Heart left ventricle (tissue), 16 donors: ENCODE measurements at regions not wholly inside any gene's neighbourhood (a gene's known extent, or its start where the extent isn't known, plus 50 kb on each side); places are given as distances from the start of the nearest gene placed in this dataset.

Experiments used
- ATAC-seq, 4 donors: fragments of 200-7000 bp; cut with Tn5 transposase; one replicate each; pipeline ENCODE4 v1.9.1; 2020 to 2022; ENCODE audit warnings: moderate library complexity in 4 of 4, mild to moderate bottlenecking in 3 of 4, moderate number of reproducible peaks in 1 of 4
- DNase-seq, 5 donors: peaks; one replicate each; pipeline ENCODE4 v3.0.0-alpha.2; 2020
- H3K27ac ChIP-seq, 12 donors: fragments of 200-600 bp; sonication (generic) in 4 of 12; one replicate each; pipeline versions ENCODE4 v1.5.0 to v1.8.0; 2016 to 2022; ENCODE audit warnings: mild to moderate bottlenecking in 2 of 12
- H3K27me3 ChIP-seq, 9 donors: fragments of 200-600 bp; sonication (generic) in 2 of 9; one replicate each; pipeline versions ENCODE4 v1.5.1 to v1.8.0; 2016 to 2022; ENCODE audit warnings: mild to moderate bottlenecking in 3 of 9
- H3K36me3 ChIP-seq, 9 donors: fragments of 200-600 bp; sonication (generic) in 2 of 9; one replicate each; pipeline versions ENCODE4 v1.5.0 to v1.8.0; 2018 to 2022; ENCODE audit warnings: mild to moderate bottlenecking in 2 of 9
- H3K4me1 ChIP-seq, 12 donors: fragments of 200-600 bp; sonication (generic) in 4 of 12; one replicate each; pipeline versions ENCODE4 v1.5.0 to v1.8.0; 2016 to 2022; ENCODE audit warnings: mild to moderate bottlenecking in 3 of 12
- H3K4me3 ChIP-seq, 12 donors: fragments of 200-600 bp; sonication (generic) in 4 of 12; one replicate each; pipeline versions ENCODE4 v1.5.0 to v1.8.0; 2017 to 2022; ENCODE audit warnings: mild to moderate bottlenecking in 9 of 12, moderate library complexity in 4 of 12
- H3K9me3 ChIP-seq, 12 donors: fragments of 200-600 bp; sonication (generic) in 4 of 12; one replicate each; pipeline versions ENCODE4 v1.5.0 to v1.8.0; 2016 to 2022; ENCODE audit warnings: mild to moderate bottlenecking in 1 of 12
- POLR2A ChIP-seq, 2 donors: fragments of 450-650 bp; IDR thresholded peaks; one replicate each; pipeline ENCODE4 v1.6.1; 2017; ENCODE audit warnings: antibody characterized with exemption in 2 of 2, mild to moderate bottlenecking in 2 of 2, moderate library complexity in 2 of 2
- WGBS, 4 donors: extraction: QIAGEN DNeasy Blood & Tissue Kit in 2 of 4; methylation state at CpG; one replicate each; pipeline versions ENCODE4 v1.1.5 to v1.1.7; 2013 to 2018; 5-methylcytosine and 5-hydroxymethylcytosine counted together
- intact Hi-C, 10 donors: fragments of 100-400 bp; cut with DNase I; formaldehyde crosslinking; loops; one replicate each; pipeline versions ENCODE4 v1.11.1 to v1.14.2; 2022
- TF ChIP-seq, protein P1 (sequence below), 12 donors: fragments of 200-600 bp; sonication (generic) in 4 of 12; IDR thresholded peaks; one replicate each; pipeline versions ENCODE4 v1.5.0 to v1.8.0; 2018 to 2022; ENCODE audit warnings: antibody characterized with exemption in 12 of 12, mild to moderate bottlenecking in 5 of 12
- donor health status: ischemic (EF 13 %, LVEDD 7.1; RV severe dilation, severe dysfunction).
- donor health status: healthy with polysubstance abuse.
- donor health status: DM: no; HTN: yes; CAD: no.
- donor health status: DM: no; HTN: no; CAD: no.
- donor health status: ischemic (EF 25% LVEDD 6.9; RV normal size, moderate dysfunction).
- donor health status: ischemic (EF 25% LVEDD 5.7; RV mildly dilated, moderate dysfunction).
- donor health status: healthy.
- donor health status: DM: yes; HTN: yes; CAD: no.
- donor health status: ischemic (EF 35%, LVEDD 5.7; RV mildly dilated, moderate dysfunction).
- donor health status: nonischemic (EF 11% LVEDD 7.7; RV severe dilation, severe dysfunction).
- donor health status: DM: yes; HTN: yes; CAD: no.
- donor health status: PGD.
- donor health status: ischemic (EF 29% LVEDD 5.4; RV normal size, mild dysfunction).
- donor health status: nonischemic (EF 23%, LVEDD 6.1; RV moderate dilation, normal function).

DNA sequence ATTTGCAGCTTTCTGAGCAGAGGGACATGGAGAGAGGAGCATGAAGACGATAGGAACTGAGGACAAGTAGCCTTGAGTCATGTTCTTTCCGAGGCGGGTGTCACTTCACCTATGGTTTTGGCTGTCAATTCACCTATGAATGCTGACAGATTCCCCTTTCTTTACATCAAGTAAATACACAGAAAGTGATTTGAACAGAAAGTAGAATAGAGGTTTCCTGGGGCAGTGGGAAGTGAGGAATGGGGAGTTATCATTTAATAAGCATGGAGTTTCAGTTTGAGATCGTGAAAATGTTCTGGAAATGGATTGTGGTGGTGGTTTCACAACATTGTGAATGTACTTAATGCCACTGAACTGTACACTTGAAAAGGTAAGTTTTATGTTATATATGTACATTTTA lies 138.4 kb upstream of the MDFIC start:
- Histone ChIP-seq H3K4me3 (no peak overlapping the region), H3K27ac (no peak overlapping the region), H3K36me3 (no peaks in the 10 kb centered on the region), H3K9me3 (no peaks in the 10 kb centered on the region), H3K27me3 (no peaks in the 10 kb centered on the region), H3K4me1 (no peaks in the 10 kb centered on the region)
- TF ChIP-seq, protein P1, sequence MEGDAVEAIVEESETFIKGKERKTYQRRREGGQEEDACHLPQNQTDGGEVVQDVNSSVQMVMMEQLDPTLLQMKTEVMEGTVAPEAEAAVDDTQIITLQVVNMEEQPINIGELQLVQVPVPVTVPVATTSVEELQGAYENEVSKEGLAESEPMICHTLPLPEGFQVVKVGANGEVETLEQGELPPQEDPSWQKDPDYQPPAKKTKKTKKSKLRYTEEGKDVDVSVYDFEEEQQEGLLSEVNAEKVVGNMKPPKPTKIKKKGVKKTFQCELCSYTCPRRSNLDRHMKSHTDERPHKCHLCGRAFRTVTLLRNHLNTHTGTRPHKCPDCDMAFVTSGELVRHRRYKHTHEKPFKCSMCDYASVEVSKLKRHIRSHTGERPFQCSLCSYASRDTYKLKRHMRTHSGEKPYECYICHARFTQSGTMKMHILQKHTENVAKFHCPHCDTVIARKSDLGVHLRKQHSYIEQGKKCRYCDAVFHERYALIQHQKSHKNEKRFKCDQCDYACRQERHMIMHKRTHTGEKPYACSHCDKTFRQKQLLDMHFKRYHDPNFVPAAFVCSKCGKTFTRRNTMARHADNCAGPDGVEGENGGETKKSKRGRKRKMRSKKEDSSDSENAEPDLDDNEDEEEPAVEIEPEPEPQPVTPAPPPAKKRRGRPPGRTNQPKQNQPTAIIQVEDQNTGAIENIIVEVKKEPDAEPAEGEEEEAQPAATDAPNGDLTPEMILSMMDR (IDR thresholded peaks at IDR 0.05): no peak
- TF ChIP-seq POLR2A (IDR thresholded peaks at IDR 0.05): no peak
- no peak for DNase-seq
- ATAC-seq: no peak
- WGBS, 4 donors: 89 to 94% (median 92%) methylated on average over 4 of the region's 4 CpGs
- intact Hi-C loops: no loop called here

DNA sequence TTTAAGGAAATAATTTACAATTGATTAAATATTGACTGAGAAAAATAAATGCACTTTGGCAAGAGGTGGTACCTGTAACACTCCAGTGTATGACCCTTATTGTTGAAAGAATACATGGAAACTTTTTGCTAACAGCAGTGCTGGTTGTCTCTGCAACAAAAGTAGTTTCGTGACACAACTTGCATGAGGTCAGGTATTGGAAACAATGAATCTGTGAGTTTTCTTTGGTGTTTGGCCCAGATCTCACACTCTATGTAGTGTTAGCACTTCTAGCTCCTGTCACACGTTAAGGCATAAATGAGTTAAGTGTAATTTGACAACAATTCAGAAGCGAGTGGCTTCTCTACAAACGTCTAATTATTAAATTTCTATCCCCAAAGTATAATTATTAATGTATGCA lies 137.7 kb upstream of the MDFIC start:
- WGBS, 4 donors: 75 to 83% (median 78%) methylated on average over 4 of the region's 4 CpGs
- no peak for DNase-seq
- TF ChIP-seq, protein P1 (IDR thresholded peaks at IDR 0.05): no peak
- no peak for TF ChIP-seq POLR2A (IDR thresholded peaks at IDR 0.05)
- intact Hi-C loops: no loop called here
- Histone ChIP-seq H3K4me1 (no peaks in the 10 kb centered on the region), H3K27ac (no peak overlapping the region), H3K4me3 (no peak overlapping the region), H3K36me3 (no peaks in the 10 kb centered on the region), H3K27me3 (no peaks in the 10 kb centered on the region), H3K9me3 (no peaks in the 10 kb centered on the region)
- no peak for ATAC-seq

DNA sequence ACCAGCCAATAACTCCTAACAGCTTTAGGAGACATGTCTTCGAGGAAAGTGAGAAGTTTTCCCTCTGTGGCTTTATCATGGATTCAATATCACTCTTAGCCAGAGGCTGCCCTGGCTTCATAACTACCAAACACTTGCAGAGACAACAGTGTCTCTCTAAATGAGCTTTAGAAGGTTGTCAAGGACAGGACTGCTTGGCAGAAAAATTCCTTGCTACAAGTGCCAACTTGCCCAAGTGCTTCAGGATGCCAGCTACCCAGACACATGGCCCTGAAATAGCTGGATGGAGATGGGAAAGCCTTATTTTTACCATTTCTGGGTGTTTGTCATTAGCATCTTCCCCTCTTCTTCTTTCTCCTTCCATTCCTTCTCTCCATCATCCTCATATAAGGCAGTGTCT lies 137.1 kb upstream of the MDFIC start:
- TF ChIP-seq, protein P1 (IDR thresholded peaks at IDR 0.05): no peak
- TF ChIP-seq POLR2A (IDR thresholded peaks at IDR 0.05): no peak
- no peak overlapping the region for H3K27ac ChIP-seq
- intact Hi-C loops: no loop called here
- no peak overlapping the region for H3K4me3 ChIP-seq
- WGBS, 4 donors: 41 to 74% (median 61%) methylated on average over 1 of the region's 1 CpG
- H3K36me3 ChIP-seq: no peaks in the 10 kb centered on the region
- ATAC-seq (no peak), DNase-seq (no peak)
- peaks cover 0 to under 1% (median 0%) of the 10 kb centered on the region in 12 donors for H3K4me1 ChIP-seq
- H3K27me3 ChIP-seq: no peaks in the 10 kb centered on the region
- no peaks in the 10 kb centered on the region for H3K9me3 ChIP-seq

DNA sequence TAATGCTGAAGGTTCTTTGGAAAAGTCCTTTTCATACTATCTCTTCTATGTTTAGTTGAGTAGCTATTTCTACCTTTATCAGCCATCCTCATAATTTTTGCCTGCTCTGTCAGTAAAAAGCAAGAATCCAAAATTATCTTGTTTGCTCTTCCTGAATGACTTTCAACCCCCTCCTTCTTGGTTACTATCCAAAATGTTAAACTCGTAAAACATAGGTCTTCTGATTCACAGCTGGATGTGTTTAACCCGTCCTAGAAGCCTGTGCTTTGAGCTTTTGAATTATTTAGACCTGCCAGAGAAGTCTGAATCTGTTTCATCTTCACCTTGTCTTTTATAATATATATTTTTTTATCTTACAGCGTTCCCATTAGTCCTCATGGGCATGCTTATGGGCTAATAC lies 136.4 kb upstream of the MDFIC start:
- no peaks in the 10 kb centered on the region for H3K9me3 ChIP-seq
- WGBS, 4 donors: 44 to 57% (median 48%) methylated on average over 3 of the region's 3 CpGs
- no peaks in the 10 kb centered on the region for H3K36me3 ChIP-seq
- H3K27ac ChIP-seq: no peak overlapping the region
- intact Hi-C loops: no loop called here
- TF ChIP-seq, protein P1 (IDR thresholded peaks at IDR 0.05): no peak
- TF ChIP-seq POLR2A (IDR thresholded peaks at IDR 0.05): no peak
- no peak overlapping the region for H3K4me3 ChIP-seq
- DNase-seq (no peak), ATAC-seq (no peak)
- peaks cover 0 to 8% (median 0%) of the 10 kb centered on the region in 12 donors for H3K4me1 ChIP-seq
- no peaks in the 10 kb centered on the region for H3K27me3 ChIP-seq
